ENCODE measurements at regions not wholly inside any gene's neighbourhood (a gene's known extent, or its start where the extent isn't known, plus 50 kb on each side); places are given as distances from the start of the nearest gene placed in this dataset.

- H3K27ac ChIP-seq (ENCODE audit: low read length), result no peak overlapping the region
- no peak overlapping the region for H3K4me2 ChIP-seq (ENCODE audit: low read length)
- no peaks in the 10 kb centered on the region for H3K36me3 ChIP-seq (replicated peaks; ENCODE audit: low read depth, low read length)
- H3K27me3 ChIP-seq (ENCODE audit: low read depth, low read length), result no peaks in the 10 kb centered on the region
- H3K79me2 ChIP-seq (ENCODE audit: low read length), result no peaks in the 10 kb centered on the region
- H3K4me3 ChIP-seq (ENCODE audit: low read length), result no peak overlapping the region
- H2AFZ ChIP-seq (ENCODE audit: low read depth, low read length), result no peak overlapping the region
- H4K20me1 ChIP-seq (ENCODE audit: insufficient read depth, low read length), result no peaks in the 10 kb centered on the region
- no peaks in the 10 kb centered on the region for H3K4me1 ChIP-seq (ENCODE audit: low read length)
- no peaks in the 10 kb centered on the region for H3K9me3 ChIP-seq (ENCODE audit: insufficient read depth, low read length)
- no peak overlapping the region for H3K9ac ChIP-seq (ENCODE audit: low read length)
- no peak for TF ChIP-seq EZH2phosphoT487 (IDR thresholded peaks at IDR 0.05; ENCODE audit: low read depth)
- TF ChIP-seq, protein P1, sequence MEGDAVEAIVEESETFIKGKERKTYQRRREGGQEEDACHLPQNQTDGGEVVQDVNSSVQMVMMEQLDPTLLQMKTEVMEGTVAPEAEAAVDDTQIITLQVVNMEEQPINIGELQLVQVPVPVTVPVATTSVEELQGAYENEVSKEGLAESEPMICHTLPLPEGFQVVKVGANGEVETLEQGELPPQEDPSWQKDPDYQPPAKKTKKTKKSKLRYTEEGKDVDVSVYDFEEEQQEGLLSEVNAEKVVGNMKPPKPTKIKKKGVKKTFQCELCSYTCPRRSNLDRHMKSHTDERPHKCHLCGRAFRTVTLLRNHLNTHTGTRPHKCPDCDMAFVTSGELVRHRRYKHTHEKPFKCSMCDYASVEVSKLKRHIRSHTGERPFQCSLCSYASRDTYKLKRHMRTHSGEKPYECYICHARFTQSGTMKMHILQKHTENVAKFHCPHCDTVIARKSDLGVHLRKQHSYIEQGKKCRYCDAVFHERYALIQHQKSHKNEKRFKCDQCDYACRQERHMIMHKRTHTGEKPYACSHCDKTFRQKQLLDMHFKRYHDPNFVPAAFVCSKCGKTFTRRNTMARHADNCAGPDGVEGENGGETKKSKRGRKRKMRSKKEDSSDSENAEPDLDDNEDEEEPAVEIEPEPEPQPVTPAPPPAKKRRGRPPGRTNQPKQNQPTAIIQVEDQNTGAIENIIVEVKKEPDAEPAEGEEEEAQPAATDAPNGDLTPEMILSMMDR (IDR thresholded peaks at IDR 0.05; ENCODE audit: low read depth, low read length), result peak; percentile 50
Observed at GRCh38 chr4:162943263-162943662, 223.4 kb downstream of the NAF1 start.

GRCh38 chr4:162938738-162939485 lies 227.8 kb downstream of the NAF1 start:
- Histone ChIP-seq H4K20me1 (ENCODE audit: insufficient read depth, low read length) (no peaks in the 10 kb centered on the region), H3K9ac (ENCODE audit: low read length) (no peak overlapping the region), H3K27ac (ENCODE audit: low read length) (no peak overlapping the region), H3K9me3 (ENCODE audit: insufficient read depth, low read length) (no peaks in the 10 kb centered on the region), H3K4me2 (ENCODE audit: low read length) (no peak overlapping the region), H3K4me3 (ENCODE audit: low read length) (no peak overlapping the region), H3K4me1 (ENCODE audit: low read length) (peaks cover 5% of the 10 kb centered on the region), H3K79me2 (ENCODE audit: low read length) (no peaks in the 10 kb centered on the region), H3K36me3 (replicated peaks; ENCODE audit: low read depth, low read length) (no peaks in the 10 kb centered on the region), H3K27me3 (ENCODE audit: low read depth, low read length) (no peaks in the 10 kb centered on the region), H2AFZ (ENCODE audit: low read depth, low read length) (no peak overlapping the region)
- TF ChIP-seq EZH2phosphoT487 (IDR thresholded peaks at IDR 0.05; ENCODE audit: low read depth), result no peak
- TF ChIP-seq, protein P1 (IDR thresholded peaks at IDR 0.05; ENCODE audit: low read depth, low read length), result no peak

GRCh38 chr4:162935214-162935613 lies 231.5 kb downstream of the NAF1 start:
- TF ChIP-seq, protein P1 (IDR thresholded peaks at IDR 0.05; ENCODE audit: low read depth, low read length), result no peak
- TF ChIP-seq EZH2phosphoT487 (IDR thresholded peaks at IDR 0.05; ENCODE audit: low read depth), result no peak
- Histone ChIP-seq H2AFZ (ENCODE audit: low read depth, low read length) (no peak overlapping the region), H3K36me3 (replicated peaks; ENCODE audit: low read depth, low read length) (no peaks in the 10 kb centered on the region), H3K27ac (ENCODE audit: low read length) (no peak overlapping the region), H4K20me1 (ENCODE audit: insufficient read depth, low read length) (no peaks in the 10 kb centered on the region), H3K27me3 (ENCODE audit: low read depth, low read length) (no peaks in the 10 kb centered on the region), H3K9ac (ENCODE audit: low read length) (no peak overlapping the region), H3K4me3 (ENCODE audit: low read length) (no peak overlapping the region), H3K4me2 (ENCODE audit: low read length) (no peak overlapping the region), H3K9me3 (ENCODE audit: insufficient read depth, low read length) (no peaks in the 10 kb centered on the region), H3K79me2 (ENCODE audit: low read length) (no peaks in the 10 kb centered on the region), H3K4me1 (ENCODE audit: low read length) (peaks cover 5% of the 10 kb centered on the region)

- TF ChIP-seq, protein P1 (IDR thresholded peaks at IDR 0.05; ENCODE audit: low read depth, low read length), result no peak
- no peak for TF ChIP-seq EZH2phosphoT487 (IDR thresholded peaks at IDR 0.05; ENCODE audit: low read depth)
- Histone ChIP-seq H3K36me3 (replicated peaks; ENCODE audit: low read depth, low read length) (no peaks in the 10 kb centered on the region), H3K4me3 (ENCODE audit: low read length) (no peak overlapping the region), H3K4me1 (ENCODE audit: low read length) (peaks cover under 1% of the 10 kb centered on the region; the same call in 1 of the 2 replicates), H3K9ac (ENCODE audit: low read length) (no peak overlapping the region), H3K27ac (ENCODE audit: low read length) (no peak overlapping the region), H4K20me1 (ENCODE audit: insufficient read depth, low read length) (no peaks in the 10 kb centered on the region), H3K9me3 (ENCODE audit: insufficient read depth, low read length) (no peaks in the 10 kb centered on the region), H3K79me2 (ENCODE audit: low read length) (no peaks in the 10 kb centered on the region), H3K27me3 (ENCODE audit: low read depth, low read length) (no peaks in the 10 kb centered on the region), H2AFZ (ENCODE audit: low read depth, low read length) (no peak overlapping the region), H3K4me2 (ENCODE audit: low read length) (no peak overlapping the region)
Observed at GRCh38 chr4:162931286-162931685, 235.4 kb downstream of the NAF1 start.
